Endothelial cell of umbilical vein (primary cell): ENCODE measurements at regions not wholly inside any gene's neighbourhood (a gene's known extent, or its start where the extent isn't known, plus 50 kb on each side); places are given as distances from the start of the nearest gene placed in this dataset. TPM values are rescaled to one million over a fixed set of nuclear protein-coding genes. Genes with fewer than 3 reads are reported as not detected.

Source experiments
- BruUV-seq: library from RNA; stranded (reverse); fragments of 400-500 nt; replicated peaks from 2 replicates; lab custom pipeline; 2021; lab: Mats Ljungman, UMichigan
- CTCF ChIA-PET: fragments of 300-600, 350-600 bp; sonication (Branson Sonifier 250); formaldehyde crosslinking; loops from one replicate; lab custom pipeline; 2021; ENCODE audit warnings: antibody characterized with exemption, inconsistent platforms; lab: Charles Lee
- POLR2A ChIA-PET: fragments of 300-600, 350-600 bp; sonication (Branson Sonifier 250); formaldehyde crosslinking; loops from one replicate; lab custom pipeline; 2021; ENCODE audit warnings: antibody characterized with exemption, inconsistent platforms; lab: Charles Lee
- DNase-seq: peaks from one replicate; pipeline ENCODE4 v3.0.0-alpha.2; 2011; ENCODE audit warnings: low read depth, low spot score
- FAIRE-seq: peaks from 2 replicates; lab custom pipeline; 2011; peaks lifted over from hg19 to GRCh38; lab: Jason Lieb, UNC
- H2AFZ ChIP-seq: 2 replicates; pipeline ENCODE4 v1.6.0; 2012; ENCODE audit warnings: low read depth, low read length, control low read depth, inconsistent platforms
- H3K27ac ChIP-seq: 2 replicates; pipeline ENCODE4 v1.5.1; 2011; ENCODE audit warnings: low read depth, mild to moderate bottlenecking, control low read depth, low read length, moderate library complexity; ENCODE audit not compliant: insufficient read depth
- H3K27me3 ChIP-seq, 2 experiments: 2 replicates each; pipeline versions ENCODE4 v1.6.0 to v1.6.1; 2011; ENCODE audit warnings: low read length in 2 of 2, mixed read lengths in 1 of 2; ENCODE audit not compliant: control insufficient read depth in 2 of 2, insufficient read depth in 2 of 2
- H3K36me3 ChIP-seq, 2 experiments: 2 replicates in 1 of 2; 3 replicates in 1 of 2; pipeline ENCODE4 v1.5.1; 2011; ENCODE audit warnings: low read length in 2 of 2, mild to moderate bottlenecking in 1 of 2, moderate library complexity in 1 of 2; ENCODE audit not compliant: control insufficient read depth in 2 of 2, insufficient read depth in 2 of 2; ENCODE audit errors: extremely low read depth in 1 of 2
- H3K4me1 ChIP-seq: 3 replicates; pipeline ENCODE4 v1.5.1; 2011; ENCODE audit warnings: mild to moderate bottlenecking, low read length; ENCODE audit not compliant: control insufficient read depth, insufficient read depth; ENCODE audit errors: extremely low read depth
- H3K4me2 ChIP-seq: 2 replicates; pipeline ENCODE4 v1.6.1; 2011; ENCODE audit warnings: low read length, control low read depth, mixed read lengths; ENCODE audit not compliant: insufficient read depth
- H3K4me3 ChIP-seq, 3 experiments: fragments of 200-600 bp in 1 of 3; sonication (generic), shearing (Covaris generic) in 1 of 3; replicated peaks in 1 of 3; 2 replicates each; pipeline ENCODE4 v1.5.1; 2011 to 2016; ENCODE audit warnings: control low read depth in 3 of 3, low read length in 3 of 3, mild to moderate bottlenecking in 2 of 3, inconsistent platforms in 1 of 3, low read depth in 1 of 3, moderate library complexity in 1 of 3; ENCODE audit not compliant: insufficient read depth in 1 of 3
- H3K79me2 ChIP-seq: 2 replicates; pipeline ENCODE4 v1.6.0; 2012; ENCODE audit warnings: low read length, inconsistent platforms; ENCODE audit not compliant: control insufficient read depth, insufficient read depth
- H3K9ac ChIP-seq: replicated peaks from 2 replicates; pipeline ENCODE3; 2011; ENCODE audit warnings: low read length, control low read depth; ENCODE audit not compliant: insufficient read depth; ENCODE audit errors: extremely low read depth
- H3K9me1 ChIP-seq: replicated peaks from 3 replicates; pipeline ENCODE4 v1.6.0; 2011; ENCODE audit warnings: mild to moderate bottlenecking, low read length; ENCODE audit not compliant: control insufficient read depth, insufficient read depth; ENCODE audit errors: extremely low read depth
- H3K9me3 ChIP-seq: replicated peaks from 2 replicates; pipeline ENCODE4 v1.5.1; 2012; ENCODE audit warnings: low read length, inconsistent platforms; ENCODE audit not compliant: control insufficient read depth, insufficient read depth
- H4K20me1 ChIP-seq: replicated peaks from 2 replicates; pipeline ENCODE3; 2011; ENCODE audit warnings: mild to moderate bottlenecking, low read length; ENCODE audit not compliant: control insufficient read depth, insufficient read depth; ENCODE audit errors: extremely low read depth
- GATA2 ChIP-seq: IDR thresholded peaks from 2 replicates; pipeline ENCODE4 v1.7.0; 2011; ENCODE audit warnings: low read depth, mild to moderate bottlenecking, moderate library complexity, mixed read lengths, low read length; ENCODE audit not compliant: insufficient read length, insufficient read depth
- dilution Hi-C: fragments of 300-500 bp; cut with MboI; formaldehyde crosslinking; loops from one replicate; pipeline ENCODE4 v1.15.0; 2019; ENCODE audit warnings: low sequenced_read_pairs; ENCODE audit not compliant: extremely low pct_ligation_motif_present
- intact Hi-C: fragments of 100-400 bp; cut with micrococcal nuclease; formaldehyde crosslinking; loops from one replicate; pipeline ENCODE4 v1.10.0; 2022
- small RNA-seq: library from RNA; depleted of rRNA; stranded (forward); fragments of <200 nt; gene quantifications from one replicate; pipeline ENCODE3, GENCODE V24; 2012; ENCODE audit warnings: low replicate concordance, low read depth; ENCODE audit not compliant: insufficient read depth, insufficient read length

DNA sequence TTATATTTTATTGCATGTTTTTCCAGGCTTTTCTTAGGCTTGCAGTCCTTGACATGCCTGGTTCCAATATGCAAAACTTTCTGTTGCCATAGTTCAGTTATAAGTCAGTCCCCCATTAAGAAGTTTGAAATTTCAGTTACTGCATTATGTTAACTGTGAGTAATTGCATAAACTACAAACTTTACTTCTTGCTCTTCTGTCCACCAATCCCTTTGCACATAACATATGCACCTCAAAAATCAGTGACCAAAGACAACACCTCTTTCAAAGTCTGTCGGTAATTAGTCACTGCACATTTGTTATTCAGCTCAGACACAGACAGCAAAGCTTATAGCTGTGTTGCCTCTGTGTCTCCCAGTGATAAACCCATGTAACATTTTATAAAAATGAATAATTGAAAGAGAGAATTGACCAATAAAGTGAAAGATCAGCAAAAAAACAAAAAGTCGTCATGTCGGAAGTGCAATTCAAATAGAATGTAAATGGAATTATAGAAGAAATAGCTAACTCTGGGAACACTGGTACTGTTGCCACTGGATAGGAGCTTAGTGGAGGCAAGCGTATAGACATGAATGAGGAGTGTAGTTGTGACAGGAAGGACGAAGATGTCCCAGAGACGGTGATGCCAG is 50.3 kb upstream of the BTBD3 start:
- dilution Hi-C loops (no loop called here), intact Hi-C loops (no loop called here)
- CTCF ChIA-PET: no interaction called here

More for the DNA sequence above, 50.3 kb upstream of the BTBD3 start:
- Histone ChIP-seq H3K9ac (no peak overlapping the region), H3K27ac (no peak overlapping the region), H3K4me3 (no peak overlapping the region), H3K4me1 (no peaks in the 10 kb centered on the region), H3K79me2 (no peaks in the 10 kb centered on the region), H2AFZ (no peak overlapping the region), H4K20me1 (no peaks in the 10 kb centered on the region), H3K9me1 (no peaks in the 10 kb centered on the region), H3K36me3 (no peaks in the 10 kb centered on the region), H3K27me3 (peaks cover 4% of the 10 kb centered on the region in 2 experiments), H3K4me2 (no peak overlapping the region), H3K9me3 (no peaks in the 10 kb centered on the region)
- no peak for DNase-seq
- BruUV-seq: no TSS peak
- no peak for TF ChIP-seq GATA2
- POLR2A ChIA-PET: no interaction called here
- FAIRE-seq: no peak

Small RNA genes lying in the stretch of these regions (small RNA-seq; reads per million reads assigned to genes)
- not detected for gene AL080274.1
- not detected for gene RN7SKP111
